C4-2B (cell line): ENCODE measurements at regions not wholly inside any gene's neighbourhood (a gene's known extent, or its start where the extent isn't known, plus 50 kb on each side); places are given as distances from the start of the nearest gene placed in this dataset.

ENCODE experiments used
- H3K27ac ChIP-seq: fragments of 450-650 bp; 2 replicates; pipeline ENCODE4 v1.5.1; 2017
- ZFX ChIP-seq: fragments of 450-650 bp; IDR thresholded peaks from 2 replicates; pipeline ENCODE4 v1.6.1; 2017
- TF ChIP-seq, protein P1 (sequence below): fragments of 450-650 bp; conservative IDR thresholded peaks from 2 replicates; pipeline ENCODE4 v1.5.1; 2017; ENCODE audit warnings: mild to moderate bottlenecking

DNA sequence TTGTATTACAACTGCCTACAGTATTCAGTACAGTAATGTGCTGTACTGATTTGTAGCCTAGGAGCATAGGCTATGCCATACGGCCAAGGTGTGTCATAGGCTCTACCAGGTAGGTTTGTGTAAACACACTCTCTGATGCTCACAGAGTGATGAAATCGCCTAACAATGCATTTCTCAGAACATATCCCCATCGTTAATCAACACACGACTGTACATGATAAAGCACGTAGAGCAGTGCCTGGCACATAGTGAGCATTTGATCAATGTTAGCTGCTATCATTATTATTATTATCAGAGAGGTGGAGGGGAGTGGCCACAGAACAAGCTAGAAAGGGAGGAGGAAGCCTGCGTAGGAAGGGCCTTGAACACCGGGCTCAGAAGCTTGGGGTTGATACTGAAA, 81.1 kb upstream of the LHX1 start:
- H3K27ac ChIP-seq = no peak overlapping the region
- no peak for TF ChIP-seq ZFX
- TF ChIP-seq, protein P1, sequence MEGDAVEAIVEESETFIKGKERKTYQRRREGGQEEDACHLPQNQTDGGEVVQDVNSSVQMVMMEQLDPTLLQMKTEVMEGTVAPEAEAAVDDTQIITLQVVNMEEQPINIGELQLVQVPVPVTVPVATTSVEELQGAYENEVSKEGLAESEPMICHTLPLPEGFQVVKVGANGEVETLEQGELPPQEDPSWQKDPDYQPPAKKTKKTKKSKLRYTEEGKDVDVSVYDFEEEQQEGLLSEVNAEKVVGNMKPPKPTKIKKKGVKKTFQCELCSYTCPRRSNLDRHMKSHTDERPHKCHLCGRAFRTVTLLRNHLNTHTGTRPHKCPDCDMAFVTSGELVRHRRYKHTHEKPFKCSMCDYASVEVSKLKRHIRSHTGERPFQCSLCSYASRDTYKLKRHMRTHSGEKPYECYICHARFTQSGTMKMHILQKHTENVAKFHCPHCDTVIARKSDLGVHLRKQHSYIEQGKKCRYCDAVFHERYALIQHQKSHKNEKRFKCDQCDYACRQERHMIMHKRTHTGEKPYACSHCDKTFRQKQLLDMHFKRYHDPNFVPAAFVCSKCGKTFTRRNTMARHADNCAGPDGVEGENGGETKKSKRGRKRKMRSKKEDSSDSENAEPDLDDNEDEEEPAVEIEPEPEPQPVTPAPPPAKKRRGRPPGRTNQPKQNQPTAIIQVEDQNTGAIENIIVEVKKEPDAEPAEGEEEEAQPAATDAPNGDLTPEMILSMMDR = no peak

DNA sequence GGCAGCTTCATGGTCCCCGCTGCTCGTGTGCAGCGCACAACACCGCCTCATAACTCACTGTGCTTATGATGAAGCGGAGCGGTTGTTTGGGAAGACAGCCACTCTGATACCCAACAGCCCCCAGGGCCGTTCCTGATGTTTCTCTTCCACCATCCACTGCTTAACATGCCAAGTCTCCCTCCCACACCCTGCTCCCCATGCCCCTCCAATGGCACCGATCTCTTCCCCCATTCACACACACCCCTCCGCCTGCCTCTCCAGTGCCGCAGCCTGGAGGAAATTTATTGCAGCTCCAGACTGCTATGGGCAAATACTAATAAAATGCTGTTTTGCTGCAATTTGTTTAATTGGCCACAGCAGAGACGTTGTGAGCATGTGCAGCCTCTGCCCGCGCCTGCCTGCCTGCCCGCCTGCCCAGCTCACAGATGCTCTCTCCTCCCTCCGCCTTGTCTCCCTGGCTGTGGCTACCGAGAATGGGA, 80.3 kb upstream of the LHX1 start:
- TF ChIP-seq ZFX = no peak

DNA sequence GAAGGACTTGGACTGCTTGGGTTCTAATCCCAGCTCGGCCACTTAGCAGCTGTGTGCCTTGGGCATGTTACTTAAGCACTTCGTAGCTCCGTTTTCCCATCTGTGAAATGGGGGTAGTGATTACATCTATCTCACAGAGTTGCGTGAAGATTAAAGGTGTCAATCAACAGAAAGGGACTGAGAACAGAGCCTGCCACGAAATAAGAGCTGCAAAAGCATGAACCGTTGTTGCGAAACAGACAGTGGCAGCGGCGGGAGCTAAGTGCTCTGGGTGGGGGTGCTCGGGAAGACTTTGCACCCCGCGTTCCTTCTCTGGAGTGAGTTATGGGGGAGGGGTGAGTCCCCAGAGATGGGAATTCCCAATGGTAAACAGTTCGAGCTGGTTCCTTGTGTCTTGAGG, 79.6 kb upstream of the LHX1 start:
- no peak for TF ChIP-seq ZFX
- TF ChIP-seq, protein P1 = no peak
- no peak overlapping the region for H3K27ac ChIP-seq

More for the DNA sequence above, 80.3 kb upstream of the LHX1 start:
- no peak overlapping the region for H3K27ac ChIP-seq

DNA sequence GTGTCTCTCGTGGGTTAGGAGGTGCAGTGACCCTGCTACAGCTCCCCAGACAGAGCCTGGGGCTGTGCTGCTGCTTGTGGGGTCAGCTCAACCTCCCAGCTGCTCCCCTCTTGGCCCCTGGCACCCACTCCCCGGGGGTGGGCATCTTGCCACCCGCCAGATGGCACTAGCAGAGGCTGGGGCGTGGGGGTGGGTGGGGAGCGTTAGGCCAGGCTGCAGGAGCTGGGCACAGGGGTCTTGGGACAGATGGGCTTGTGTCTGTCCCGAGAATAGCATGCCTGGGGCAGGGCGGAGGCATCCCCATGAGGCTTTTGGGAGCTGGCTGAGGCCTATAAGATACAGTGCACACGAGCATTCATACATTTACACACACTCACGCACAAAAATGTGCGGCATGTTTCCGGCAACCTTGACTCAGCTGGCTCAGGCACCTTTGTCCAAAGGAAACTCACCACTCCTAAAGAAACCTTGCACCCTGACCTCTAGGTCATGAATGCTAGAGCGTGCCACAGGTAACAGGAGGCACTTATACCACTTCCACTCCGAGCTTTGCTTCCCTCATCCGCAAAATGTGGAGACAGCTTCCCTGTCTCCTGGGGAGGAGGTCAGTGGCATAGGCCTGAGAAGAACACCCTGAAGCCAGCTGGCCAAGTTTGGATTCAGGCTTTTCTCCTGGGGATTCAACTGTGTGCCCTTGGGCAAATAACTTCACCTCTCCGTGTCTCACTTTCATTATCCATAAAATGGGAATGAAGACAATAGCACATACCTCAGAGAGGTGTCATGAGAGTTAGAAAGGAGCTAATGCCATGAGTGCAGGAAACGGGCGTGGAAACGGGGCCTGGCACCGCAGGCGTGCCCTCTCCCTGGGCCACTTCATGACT, 78.9 kb upstream of the LHX1 start:
- H3K27ac ChIP-seq = no peak overlapping the region
- TF ChIP-seq, protein P1 = no peak
- TF ChIP-seq ZFX = no peak

DNA sequence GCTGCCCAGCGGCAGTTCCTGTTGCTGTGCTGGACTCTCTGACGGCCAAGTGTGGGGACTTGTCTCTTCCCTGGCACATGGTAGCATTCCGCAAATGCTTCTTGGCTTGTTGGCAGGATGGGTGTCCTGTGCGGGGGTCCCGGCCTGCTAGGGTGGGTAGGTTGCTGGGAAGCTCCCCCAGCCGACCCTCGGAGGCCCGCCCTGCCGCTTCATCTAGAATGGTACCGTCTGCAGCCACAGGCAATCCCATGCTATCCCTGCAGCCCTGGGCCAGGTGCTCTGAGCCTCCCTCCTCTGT, 78.3 kb upstream of the LHX1 start:
- TF ChIP-seq ZFX = no peak
- TF ChIP-seq, protein P1 = no peak
- H3K27ac ChIP-seq = no peak overlapping the region

DNA sequence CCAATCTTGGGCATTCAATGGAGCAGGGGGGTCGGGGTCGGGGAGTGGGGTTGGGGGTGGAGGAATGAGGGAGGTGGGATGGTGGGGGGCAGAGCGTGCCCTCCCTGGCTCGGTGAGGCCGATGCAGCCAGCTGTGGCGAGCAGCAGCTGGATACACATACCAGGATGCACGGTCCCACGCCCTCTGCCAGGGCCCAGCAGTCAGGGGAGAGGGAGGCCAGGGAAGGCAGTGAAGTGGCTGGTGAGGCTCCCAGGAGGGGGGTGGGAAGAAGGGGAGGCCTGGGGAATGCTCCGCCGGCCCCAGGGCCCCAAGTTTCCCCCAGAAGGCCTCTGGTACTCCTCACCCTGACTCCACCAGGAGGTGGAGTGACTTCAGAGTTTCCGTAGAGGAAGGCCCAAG, 77.6 kb upstream of the LHX1 start:
- TF ChIP-seq, protein P1 = no peak
- no peak for TF ChIP-seq ZFX
- H3K27ac ChIP-seq = no peak overlapping the region

DNA sequence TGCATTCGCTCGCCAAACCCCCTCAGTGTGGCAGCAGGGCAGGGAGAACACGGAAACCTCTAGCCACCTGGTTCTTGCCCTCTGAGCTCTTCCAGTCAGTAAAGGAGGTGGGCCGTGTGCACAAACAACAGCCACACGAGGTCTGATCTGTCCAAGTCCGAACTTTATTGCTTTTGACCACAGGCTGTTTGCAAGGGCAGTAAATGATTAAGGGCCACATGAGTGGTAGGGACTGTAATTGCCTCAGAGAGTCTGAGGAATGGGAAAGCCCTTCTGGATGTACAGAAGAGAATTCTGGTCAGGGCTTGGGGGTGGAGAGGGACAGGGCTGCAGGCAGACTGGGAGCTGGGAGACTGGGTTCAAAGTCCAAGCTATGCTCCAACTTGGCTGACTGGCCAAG, 75.7 kb upstream of the LHX1 start:
- H3K27ac ChIP-seq = no peak overlapping the region
- TF ChIP-seq, protein P1 = no peak
- no peak for TF ChIP-seq ZFX
